Retina (tissue), 1 donor: ENCODE measurements at regions not wholly inside any gene's neighbourhood (a gene's known extent, or its start where the extent isn't known, plus 50 kb on each side); places are given as distances from the start of the nearest gene placed in this dataset.
"Not testable (repeated sequence)": the region's sequence is repeated elsewhere in the genome, so short reads cannot be mapped to it uniquely, and the experiment has no call there.

Source experiments
- DNase-seq: peaks from one replicate; pipeline ENCODE4 v3.0.0-alpha.2; 2016

DNA sequence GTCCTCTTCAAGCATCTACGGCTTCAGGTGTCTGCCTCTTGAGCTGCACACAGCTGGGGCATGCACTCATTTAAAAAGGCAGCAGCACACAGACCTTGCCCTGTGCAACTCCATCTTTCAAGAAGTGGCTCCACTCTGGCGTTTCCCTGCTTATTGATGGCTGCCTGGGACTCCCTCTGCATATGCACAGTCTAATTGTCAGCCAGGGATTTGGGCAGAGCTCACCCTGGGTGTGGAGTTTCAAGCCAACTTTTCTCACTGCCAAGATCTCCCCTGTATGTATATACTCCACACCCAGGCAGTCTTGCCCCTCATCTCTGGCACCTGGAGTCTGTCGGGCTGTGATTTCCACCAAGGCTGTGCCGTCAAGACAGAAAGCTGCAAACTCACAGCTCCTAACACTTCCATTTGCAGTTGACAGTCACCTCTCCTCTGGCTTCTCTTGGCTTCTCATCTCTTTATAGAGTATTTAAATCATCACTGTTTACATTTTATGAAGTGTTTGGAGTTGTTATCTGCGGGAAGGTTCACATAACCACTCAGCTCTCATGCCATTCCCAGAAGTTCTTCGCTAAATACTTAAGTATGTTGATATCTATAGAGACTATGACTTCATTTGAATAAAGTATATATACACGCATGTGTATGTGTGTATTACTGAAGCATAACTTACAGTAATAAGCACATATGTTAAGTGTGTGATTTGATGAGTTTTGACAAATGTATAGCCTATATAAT, 130.5 kb upstream of the ZNF469 start:
- not testable (repeated sequence) for DNase-seq

DNA sequence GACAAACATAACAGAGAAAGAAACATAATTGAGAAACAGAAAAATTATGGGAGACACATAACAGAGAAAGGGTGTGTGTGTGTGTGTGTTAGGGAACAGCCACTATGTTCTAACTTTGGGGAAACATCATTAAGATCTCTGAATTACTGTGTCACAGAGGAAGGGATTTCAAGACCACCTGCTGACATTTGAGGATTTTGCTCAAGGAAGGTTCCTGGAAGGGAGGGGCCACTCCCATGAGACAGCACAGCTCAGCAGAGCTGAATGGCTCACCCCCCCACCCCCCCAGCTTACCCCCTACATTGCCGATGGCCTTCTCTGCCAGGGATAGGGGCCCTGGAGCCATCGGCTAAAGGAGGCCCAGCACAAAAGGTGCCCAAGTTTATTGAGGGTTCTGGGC, 124.6 kb upstream of the ZNF469 start:
- DNase-seq = not testable (repeated sequence)

DNA sequence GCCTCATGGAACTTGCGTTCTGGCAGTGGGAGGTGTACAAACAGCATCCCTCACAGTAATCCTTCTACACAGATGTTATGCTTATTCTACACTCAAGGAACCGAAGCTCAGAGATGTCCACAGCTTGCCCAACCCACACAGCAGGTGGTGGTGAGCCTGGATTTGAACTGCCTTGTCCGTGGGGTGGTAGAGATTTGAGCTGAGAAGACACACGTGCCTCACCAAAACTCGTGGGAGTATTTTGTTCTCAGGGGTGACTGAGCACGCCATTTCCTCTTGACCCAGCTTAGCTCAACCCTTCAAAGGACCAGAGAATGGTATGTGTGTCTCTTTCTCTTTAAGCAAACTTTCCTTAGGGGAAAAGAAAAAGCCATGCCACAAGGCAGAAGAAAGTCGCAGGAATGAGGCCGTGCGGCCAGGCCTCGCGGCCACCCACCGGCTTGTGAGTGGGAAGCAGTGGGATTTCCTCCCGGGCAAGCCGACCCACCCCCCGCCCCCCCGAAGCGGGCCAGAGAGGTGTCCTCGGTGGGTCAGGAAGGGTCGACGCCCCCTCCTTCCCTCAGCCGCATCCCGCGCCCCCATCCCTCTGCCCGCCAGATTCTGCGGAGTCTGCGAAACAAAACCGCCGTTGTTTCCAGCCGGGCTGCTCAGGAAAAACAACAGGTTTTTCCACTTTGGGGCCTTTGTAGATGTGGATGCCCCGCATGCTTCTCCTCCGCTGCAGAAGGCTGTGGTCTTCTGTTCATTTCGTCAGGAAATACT, 123.8 kb upstream of the ZNF469 start:
- not testable (repeated sequence) for DNase-seq

- not testable (repeated sequence) for DNase-seq
Measured at GRCh38 chr16:88259538-88259937, 123.2 kb upstream of the ZNF469 start.

- DNase-seq = not testable (repeated sequence)
Measured at GRCh38 chr16:88260146-88260545, 122.6 kb upstream of the ZNF469 start.

- not testable (repeated sequence) for DNase-seq
Measured at GRCh38 chr16:88260881-88261665, 121.7 kb upstream of the ZNF469 start.

DNA sequence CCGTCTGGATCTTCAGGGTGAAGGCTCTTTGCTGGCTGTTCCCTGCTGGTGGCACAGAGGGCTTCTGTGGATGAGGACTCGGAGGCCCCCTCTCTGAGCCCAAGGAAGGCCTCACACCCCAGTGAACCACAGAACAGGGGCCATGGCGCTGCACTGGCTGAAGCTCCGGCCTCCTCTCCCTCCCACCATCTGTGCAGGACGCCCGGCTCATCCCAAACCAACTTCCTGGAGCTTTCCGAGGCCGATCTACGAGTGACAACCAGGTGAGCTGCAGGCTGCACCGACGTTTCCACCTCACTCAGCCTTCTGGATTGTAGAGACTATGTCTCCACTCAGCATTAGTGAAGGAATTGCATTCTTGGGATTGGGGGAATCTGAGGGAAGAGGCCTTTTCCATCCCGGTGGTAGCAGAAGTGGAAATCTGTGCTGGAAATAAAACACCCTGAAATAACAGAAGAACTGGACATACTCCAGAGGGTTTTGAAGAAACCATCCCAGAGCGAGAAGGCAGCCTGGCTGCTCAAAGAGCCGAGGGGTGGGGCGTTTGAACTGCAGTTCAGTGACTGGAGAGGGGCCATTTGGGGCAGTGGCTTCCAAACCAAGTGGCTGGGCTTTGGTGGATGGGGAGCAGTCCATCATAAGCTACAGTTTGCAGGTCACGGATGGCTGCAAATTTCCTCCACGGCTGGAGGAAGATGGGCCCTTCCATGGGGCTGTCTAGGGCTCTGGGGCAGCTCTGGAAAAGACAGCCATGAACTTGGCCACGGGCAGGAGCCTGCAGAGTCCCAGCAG, 120.7 kb upstream of the ZNF469 start:
- not testable (repeated sequence) for DNase-seq

DNA sequence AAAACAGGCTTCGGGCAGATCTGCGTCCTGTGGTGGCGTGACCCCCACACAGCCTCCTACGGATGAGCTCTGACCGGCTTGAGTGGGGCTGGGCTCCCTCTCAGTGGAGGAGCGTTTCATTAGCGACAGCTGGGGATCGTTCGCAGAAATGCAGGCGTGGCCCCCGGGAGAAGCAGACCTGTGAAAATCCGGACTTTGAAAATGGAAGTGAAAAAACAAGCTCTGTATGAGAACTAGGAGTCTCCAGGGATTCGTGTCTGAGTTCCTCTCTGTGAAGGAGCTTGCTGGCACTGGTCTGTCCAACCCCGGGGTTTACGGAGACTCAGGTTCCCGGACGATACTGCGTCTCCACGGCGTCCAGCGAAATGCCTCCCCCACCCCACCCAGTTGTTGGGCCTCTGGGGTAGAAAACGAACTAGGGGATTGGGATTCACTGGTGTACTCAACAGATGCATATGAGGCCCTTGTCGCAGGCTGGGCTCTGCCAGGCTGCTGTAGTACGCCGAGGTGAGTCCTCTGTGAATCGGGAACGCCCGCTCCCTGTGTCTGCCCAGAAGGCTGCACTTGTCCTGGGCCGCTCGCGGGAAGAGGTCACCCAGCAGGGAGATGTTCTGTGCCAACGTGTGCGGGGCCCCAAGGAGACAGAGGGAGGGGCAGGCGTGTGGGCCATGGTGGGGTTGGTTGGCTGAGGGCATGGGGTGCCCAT, 119.7 kb upstream of the ZNF469 start:
- DNase-seq = peak; percentile 74

- DNase-seq = not testable (repeated sequence)
Measured at GRCh38 chr16:88263681-88264287, 119.0 kb upstream of the ZNF469 start.

GRCh38 chr16:88264641-88265285, 118.0 kb upstream of the ZNF469 start:
- DNase-seq = no peak

DNA sequence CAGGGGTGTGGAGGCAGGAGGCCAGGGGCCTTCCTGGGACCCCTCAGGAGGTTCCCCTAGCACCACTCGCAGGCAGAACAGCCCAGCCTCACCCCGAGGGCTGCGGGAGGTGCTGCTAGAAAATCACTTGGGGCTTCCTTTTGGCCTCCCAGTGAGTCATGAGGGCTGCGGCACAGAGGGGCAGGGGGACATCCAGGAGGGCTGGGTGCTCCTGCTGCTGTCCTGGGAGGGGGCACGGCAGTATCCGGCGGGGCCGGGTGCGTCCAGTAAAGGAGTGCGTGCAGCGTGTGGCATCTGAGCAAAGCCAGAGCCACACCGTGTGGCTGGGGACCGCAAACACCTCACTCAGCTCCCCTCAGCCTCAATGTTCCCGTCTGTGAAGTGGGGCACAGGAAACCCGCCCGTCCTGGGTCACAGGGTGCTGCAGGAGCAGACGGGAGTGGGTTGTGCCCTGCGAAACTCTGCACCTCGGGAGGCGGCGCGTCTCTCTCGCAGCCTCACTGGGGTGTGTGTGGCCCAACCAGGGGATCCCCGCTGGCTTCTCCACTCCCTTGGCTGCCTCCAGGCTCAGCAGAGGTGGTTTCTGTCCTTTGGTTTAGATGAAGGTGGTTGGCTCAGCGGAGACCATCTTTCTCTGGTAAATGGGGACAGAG, 117.3 kb upstream of the ZNF469 start:
- DNase-seq = not testable (repeated sequence)

- not testable (repeated sequence) for DNase-seq
Measured at GRCh38 chr16:88266036-88266435, 116.7 kb upstream of the ZNF469 start.

DNA sequence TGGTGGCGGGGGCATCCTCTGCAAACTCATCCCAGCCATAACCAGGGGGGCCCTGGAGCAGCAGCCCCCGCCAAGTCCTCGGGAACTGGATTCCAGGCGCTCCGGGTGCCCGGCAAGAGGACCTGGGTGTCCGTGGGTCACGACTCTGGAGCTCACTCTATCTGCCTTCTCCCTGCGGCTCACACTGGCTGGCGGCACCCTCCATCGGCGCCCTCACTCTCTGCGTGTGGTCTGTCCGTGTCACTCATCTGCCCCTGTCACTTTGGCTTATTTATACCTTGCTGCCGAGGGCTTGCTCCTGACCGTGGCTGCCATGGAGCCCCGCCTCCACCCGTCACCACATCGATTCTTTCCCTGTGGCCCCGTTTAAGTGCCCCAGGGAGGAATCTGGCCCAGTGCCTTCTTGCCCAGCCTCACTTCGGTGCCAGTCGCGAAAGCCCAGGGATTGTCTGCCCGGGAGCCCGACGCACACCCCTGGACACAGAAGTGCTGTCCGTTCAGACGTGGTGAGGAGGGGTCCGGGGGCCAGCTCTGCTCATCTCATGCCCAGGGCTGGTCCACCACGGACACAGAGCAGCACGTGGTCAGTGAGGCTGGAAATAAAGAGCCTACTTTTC, 115.7 kb upstream of the ZNF469 start:
- DNase-seq = peak; percentile 70

- DNase-seq = not testable (repeated sequence)
Measured at GRCh38 chr16:88268186-88268970, 114.4 kb upstream of the ZNF469 start.

- DNase-seq = not testable (repeated sequence)
Measured at GRCh38 chr16:88270171-88270790, 112.5 kb upstream of the ZNF469 start.

DNA sequence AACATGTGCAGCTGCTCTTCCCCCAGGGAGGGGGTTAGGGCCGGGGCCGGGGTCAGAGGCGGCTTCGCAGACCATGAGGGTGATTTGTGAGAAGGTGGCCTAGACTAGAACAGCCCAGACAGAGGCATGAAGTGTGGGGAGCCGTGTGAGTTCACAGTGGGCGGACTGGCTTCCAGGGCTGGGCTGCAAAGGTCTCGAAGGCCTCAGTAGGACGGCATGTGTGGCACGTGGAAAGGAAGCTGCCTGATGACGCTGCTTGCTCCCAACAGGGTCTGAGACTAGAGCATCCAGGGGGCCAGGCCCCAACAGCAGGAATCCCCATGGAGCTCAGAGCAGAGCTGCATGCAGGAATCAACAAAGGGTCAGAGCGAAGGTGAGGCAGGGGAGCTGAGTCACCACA, 111.5 kb upstream of the ZNF469 start:
- DNase-seq = not testable (repeated sequence)

GRCh38 chr16:88271776-88272175, 111.0 kb upstream of the ZNF469 start:
- DNase-seq = not testable (repeated sequence)

DNA sequence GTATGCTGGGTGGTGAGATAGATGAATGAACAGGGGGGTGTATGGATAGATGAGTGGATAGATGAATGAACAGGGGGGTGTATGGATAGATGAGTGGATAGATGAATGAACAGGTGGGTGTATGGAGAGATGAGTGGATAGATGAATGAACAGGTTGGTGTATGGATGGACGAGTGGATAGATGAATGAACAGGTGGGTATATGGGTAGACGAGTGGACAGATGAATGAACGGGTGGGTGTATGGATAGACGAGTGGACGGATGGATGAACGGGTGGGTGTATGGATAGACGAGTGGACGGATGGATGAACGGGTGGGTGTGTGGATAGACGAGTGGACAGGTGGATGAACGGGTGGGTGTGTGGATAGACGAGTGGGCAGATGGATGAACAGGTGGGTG, 110.3 kb upstream of the ZNF469 start:
- not testable (repeated sequence) for DNase-seq
